ENCODE measurements at regions not wholly inside any gene's neighbourhood (a gene's known extent, or its start where the extent isn't known, plus 50 kb on each side); places are given as distances from the start of the nearest gene placed in this dataset.

DNA sequence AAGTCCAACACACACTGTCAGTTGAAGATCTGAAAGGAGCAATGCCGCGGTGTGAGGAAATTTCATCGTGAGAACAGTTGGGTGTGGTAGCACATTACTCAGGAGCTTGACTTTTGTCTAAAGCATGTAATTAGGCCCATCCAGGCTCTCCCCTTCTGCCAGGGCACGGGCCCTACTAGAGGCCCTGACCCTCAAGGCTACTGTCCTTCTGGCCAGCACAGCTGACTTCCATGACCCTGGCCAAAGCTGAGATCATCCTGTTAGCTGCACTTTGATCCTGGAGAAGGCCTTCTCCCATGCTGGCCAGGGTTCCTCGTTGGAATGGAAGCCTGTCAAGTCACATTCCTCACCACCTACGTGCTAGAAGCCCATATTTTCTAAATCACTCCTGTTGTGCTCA is 77.8 kb upstream of the SLC1A3 start:
- TF ChIP-seq CTCF (optimal IDR thresholded peaks at IDR 0.05 in 1 of 3, IDR thresholded peaks at IDR 0.05 in 1 of 3, conservative IDR thresholded peaks at IDR 0.05 in 1 of 3; ENCODE audit: extremely low read depth in 1 of 3, insufficient read depth in 2 of 3, low read length in 3 of 3) (no peak), EZH2 (IDR thresholded peaks at IDR 0.05; ENCODE audit: low read length) (no peak)

Data from keratinocyte (primary cell).